ENCODE measurements at regions not wholly inside any gene's neighbourhood (a gene's known extent, or its start where the extent isn't known, plus 50 kb on each side); places are given as distances from the start of the nearest gene placed in this dataset.

DNA sequence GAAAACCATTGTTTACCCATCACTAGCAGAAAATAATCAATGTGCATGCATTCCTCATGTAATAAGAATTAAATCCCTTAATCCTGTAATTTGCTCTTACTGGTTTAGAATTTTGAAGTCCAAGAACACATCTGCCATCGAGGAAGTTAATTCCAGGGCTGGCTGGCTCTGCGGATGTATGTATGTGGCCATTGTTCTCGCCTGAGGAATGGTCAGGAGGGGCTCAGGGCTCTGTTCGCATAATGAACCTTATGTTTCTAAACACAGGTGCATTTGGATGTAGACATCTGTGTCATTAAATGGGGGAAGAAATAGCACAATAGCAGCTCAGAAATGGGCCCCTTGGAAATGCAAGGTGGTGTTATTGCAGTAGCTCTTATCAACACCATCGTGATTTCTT is 148.6 kb upstream of the GAS1 start:
- intact Hi-C loops (cut with DNase I), result no loop called here
- 47 to 50% (median 49%) methylated on average over 5 of the region's 5 CpGs for WGBS, 3 donors

DNA sequence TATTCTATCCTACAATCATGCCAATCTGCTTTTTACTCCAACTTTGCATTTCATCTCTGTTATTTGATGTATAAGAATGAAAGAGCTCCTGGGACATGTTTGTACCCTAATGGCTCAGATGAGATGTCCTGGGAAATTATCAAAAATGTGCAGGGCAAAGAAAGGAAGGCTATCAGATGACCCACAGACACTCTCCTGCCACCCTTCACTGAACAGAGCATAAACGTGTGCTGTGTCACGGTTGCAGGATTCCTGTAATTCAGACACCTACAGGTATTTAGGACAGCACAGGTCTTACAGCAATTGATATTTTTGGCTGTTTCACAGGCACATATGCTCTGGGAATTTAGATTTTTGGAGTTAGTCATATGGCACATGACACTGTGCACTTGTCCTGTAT is 149.2 kb upstream of the GAS1 start:
- WGBS, 3 donors, result 27 to 60% (median 34%) methylated on average over 2 of the region's 2 CpGs
- no peaks in the 10 kb centered on the region for H3K27me3 ChIP-seq (ENCODE audit: insufficient read depth in 3 of 3, low read length in 2 of 3)
- H3K36me3 ChIP-seq (ENCODE audit: insufficient read depth in 1 of 2, low read depth in 1 of 2), result no peaks in the 10 kb centered on the region
- DNase-seq (no peak), ATAC-seq (no peak)
- H3K27ac ChIP-seq, result no peak overlapping the region
- no peaks in the 10 kb centered on the region for H3K4me1 ChIP-seq
- intact Hi-C loops (cut with DNase I), result no loop called here
- H3K4me3 ChIP-seq, result no peak overlapping the region
- H3K9me3 ChIP-seq, result peaks cover 4% of the 10 kb centered on the region
- TF ChIP-seq, protein P1, sequence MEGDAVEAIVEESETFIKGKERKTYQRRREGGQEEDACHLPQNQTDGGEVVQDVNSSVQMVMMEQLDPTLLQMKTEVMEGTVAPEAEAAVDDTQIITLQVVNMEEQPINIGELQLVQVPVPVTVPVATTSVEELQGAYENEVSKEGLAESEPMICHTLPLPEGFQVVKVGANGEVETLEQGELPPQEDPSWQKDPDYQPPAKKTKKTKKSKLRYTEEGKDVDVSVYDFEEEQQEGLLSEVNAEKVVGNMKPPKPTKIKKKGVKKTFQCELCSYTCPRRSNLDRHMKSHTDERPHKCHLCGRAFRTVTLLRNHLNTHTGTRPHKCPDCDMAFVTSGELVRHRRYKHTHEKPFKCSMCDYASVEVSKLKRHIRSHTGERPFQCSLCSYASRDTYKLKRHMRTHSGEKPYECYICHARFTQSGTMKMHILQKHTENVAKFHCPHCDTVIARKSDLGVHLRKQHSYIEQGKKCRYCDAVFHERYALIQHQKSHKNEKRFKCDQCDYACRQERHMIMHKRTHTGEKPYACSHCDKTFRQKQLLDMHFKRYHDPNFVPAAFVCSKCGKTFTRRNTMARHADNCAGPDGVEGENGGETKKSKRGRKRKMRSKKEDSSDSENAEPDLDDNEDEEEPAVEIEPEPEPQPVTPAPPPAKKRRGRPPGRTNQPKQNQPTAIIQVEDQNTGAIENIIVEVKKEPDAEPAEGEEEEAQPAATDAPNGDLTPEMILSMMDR (IDR thresholded peaks at IDR 0.05), result no peak

More for the DNA sequence above, 148.6 kb upstream of the GAS1 start:
- Histone ChIP-seq H3K27me3 (ENCODE audit: insufficient read depth in 3 of 3, low read length in 2 of 3) (no peaks in the 10 kb centered on the region), H3K4me3 (no peak overlapping the region), H3K9me3 (peaks cover 4% of the 10 kb centered on the region), H3K36me3 (ENCODE audit: insufficient read depth in 1 of 2, low read depth in 1 of 2) (no peaks in the 10 kb centered on the region), H3K4me1 (no peaks in the 10 kb centered on the region), H3K27ac (no peak overlapping the region)
- DNase-seq (no peak), ATAC-seq (no peak)
- TF ChIP-seq, protein P1 (IDR thresholded peaks at IDR 0.05), result no peak

DNA sequence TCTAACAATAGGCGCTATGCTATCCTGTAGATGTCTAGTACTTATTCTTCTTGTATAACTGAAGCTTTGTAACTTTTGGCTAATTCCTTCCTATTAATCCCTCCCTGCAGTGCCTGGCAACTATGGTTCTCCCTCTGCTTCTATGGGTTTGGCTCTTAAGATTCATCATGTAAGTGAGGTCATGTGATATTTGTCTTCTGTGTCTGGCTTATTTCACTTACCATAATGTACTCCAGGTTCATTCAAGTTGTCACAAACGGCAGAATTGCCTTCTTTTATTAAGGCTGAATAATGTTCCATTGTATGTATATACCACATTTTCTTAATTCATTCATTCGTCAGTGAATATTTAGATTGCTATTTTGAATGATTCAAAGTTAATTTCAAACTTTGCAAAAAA is 149.9 kb upstream of the GAS1 start:
- WGBS, 3 donors, result 89 to 91% (median 91%) methylated on average over 3 of the region's 3 CpGs
- peaks cover 4% of the 10 kb centered on the region for H3K9me3 ChIP-seq
- no peak overlapping the region for H3K4me3 ChIP-seq
- H3K36me3 ChIP-seq (ENCODE audit: insufficient read depth in 1 of 2, low read depth in 1 of 2), result no peaks in the 10 kb centered on the region
- no peak for DNase-seq
- ATAC-seq, result no peak
- H3K4me1 ChIP-seq, result no peaks in the 10 kb centered on the region
- intact Hi-C loops (cut with DNase I), result no loop called here
- H3K27ac ChIP-seq, result no peak overlapping the region
- TF ChIP-seq, protein P1 (IDR thresholded peaks at IDR 0.05), result no peak
- no peaks in the 10 kb centered on the region for H3K27me3 ChIP-seq (ENCODE audit: insufficient read depth in 3 of 3, low read length in 2 of 3)

DNA sequence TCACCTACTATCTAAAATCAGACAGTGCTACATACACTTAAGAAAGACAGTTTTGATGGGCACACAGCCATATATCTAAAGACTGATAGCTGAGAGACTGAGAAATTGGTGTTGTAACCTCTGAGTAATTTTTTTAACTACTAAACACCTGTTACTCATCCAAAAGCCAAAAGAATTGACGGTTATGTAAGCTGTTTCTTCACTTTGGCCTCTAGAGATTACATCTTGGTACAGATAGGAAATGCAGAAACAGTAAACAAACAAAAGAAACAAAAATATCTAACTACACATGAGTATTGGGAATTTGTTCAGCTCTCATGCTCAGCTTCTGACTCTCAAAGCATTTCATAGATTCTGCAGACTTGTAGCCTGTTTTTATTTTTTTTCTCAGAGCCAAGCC is 152.1 kb upstream of the GAS1 start:
- ATAC-seq (peak in 1 of 4 donors; percentile 30), DNase-seq (no peak)
- Histone ChIP-seq H3K27me3 (ENCODE audit: insufficient read depth in 3 of 3, low read length in 2 of 3) (no peaks in the 10 kb centered on the region), H3K4me3 (no peak overlapping the region), H3K4me1 (peaks cover 3% of the 10 kb centered on the region), H3K27ac (no peak overlapping the region), H3K9me3 (no peaks in the 10 kb centered on the region), H3K36me3 (ENCODE audit: insufficient read depth in 1 of 2, low read depth in 1 of 2) (no peaks in the 10 kb centered on the region)
- intact Hi-C loops (cut with DNase I), result no loop called here
- TF ChIP-seq, protein P1 (IDR thresholded peaks at IDR 0.05), result no peak
- WGBS, 3 donors, result 17 to 51% (median 32%) methylated on average over 1 of the region's 1 CpG

DNA sequence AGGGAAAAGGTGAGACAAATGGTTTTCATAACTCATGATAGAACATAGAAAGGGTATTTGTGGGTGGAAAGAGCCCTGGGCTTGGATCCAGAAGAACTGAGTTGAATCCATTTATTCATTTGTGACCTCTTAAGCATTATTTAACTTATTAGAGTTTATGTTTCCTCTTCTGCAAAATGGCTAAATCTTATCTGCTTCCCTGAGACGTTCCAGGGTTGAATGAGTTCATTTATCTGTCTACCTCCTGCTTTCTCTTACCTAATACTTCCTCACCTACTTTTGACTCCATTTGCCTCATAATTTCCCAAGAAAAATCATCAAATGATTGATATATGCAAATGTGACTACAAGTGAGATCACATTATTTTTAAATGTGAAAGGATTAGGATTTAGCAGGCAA is 152.7 kb upstream of the GAS1 start:
- WGBS, 3 donors, result 52 to 59% (median 57%) methylated on average over 1 of the region's 1 CpG
- ATAC-seq (no peak), DNase-seq (no peak)
- TF ChIP-seq, protein P1 (IDR thresholded peaks at IDR 0.05), result no peak
- H3K36me3 ChIP-seq (ENCODE audit: insufficient read depth in 1 of 2, low read depth in 1 of 2), result no peaks in the 10 kb centered on the region
- H3K27ac ChIP-seq, result no peak overlapping the region
- H3K4me1 ChIP-seq, result peaks cover 5% of the 10 kb centered on the region
- H3K4me3 ChIP-seq, result no peak overlapping the region
- no peaks in the 10 kb centered on the region for H3K9me3 ChIP-seq
- intact Hi-C loops (cut with DNase I), result no loop called here
- no peaks in the 10 kb centered on the region for H3K27me3 ChIP-seq (ENCODE audit: insufficient read depth in 3 of 3, low read length in 2 of 3)

All from psoas muscle (tissue), 7 donors.